Astrocyte of the cerebellum (primary cell): ENCODE measurements at regions not wholly inside any gene's neighbourhood (a gene's known extent, or its start where the extent isn't known, plus 50 kb on each side); places are given as distances from the start of the nearest gene placed in this dataset.

Experiments
- DNase-seq: peaks from one replicate; pipeline ENCODE4 v3.0.0-alpha.2; 2011; ENCODE audit warnings: low read depth
- H3K4me3 ChIP-seq: 2 replicates; pipeline ENCODE4 v1.5.1; 2011; ENCODE audit warnings: mild to moderate bottlenecking, low read depth, low read length, moderate library complexity
- in situ Hi-C: cut with HindIII; loops from 2 replicates; pipeline ENCODE4 v1.10.0; 2017; ENCODE audit warnings: low sequenced_read_pairs
- TF ChIP-seq, protein P1 (sequence below): IDR thresholded peaks from 2 replicates; pipeline ENCODE4 v1.5.1; 2012; ENCODE audit warnings: low read length, low read depth, moderate library complexity, mild to moderate bottlenecking; ENCODE audit errors: missing control alignments

GRCh38 chr3:168591587-168591986 is 495.9 kb upstream of the GOLIM4 start:
- DNase-seq = no peak
- in situ Hi-C loops = no loop called here
- TF ChIP-seq, protein P1, sequence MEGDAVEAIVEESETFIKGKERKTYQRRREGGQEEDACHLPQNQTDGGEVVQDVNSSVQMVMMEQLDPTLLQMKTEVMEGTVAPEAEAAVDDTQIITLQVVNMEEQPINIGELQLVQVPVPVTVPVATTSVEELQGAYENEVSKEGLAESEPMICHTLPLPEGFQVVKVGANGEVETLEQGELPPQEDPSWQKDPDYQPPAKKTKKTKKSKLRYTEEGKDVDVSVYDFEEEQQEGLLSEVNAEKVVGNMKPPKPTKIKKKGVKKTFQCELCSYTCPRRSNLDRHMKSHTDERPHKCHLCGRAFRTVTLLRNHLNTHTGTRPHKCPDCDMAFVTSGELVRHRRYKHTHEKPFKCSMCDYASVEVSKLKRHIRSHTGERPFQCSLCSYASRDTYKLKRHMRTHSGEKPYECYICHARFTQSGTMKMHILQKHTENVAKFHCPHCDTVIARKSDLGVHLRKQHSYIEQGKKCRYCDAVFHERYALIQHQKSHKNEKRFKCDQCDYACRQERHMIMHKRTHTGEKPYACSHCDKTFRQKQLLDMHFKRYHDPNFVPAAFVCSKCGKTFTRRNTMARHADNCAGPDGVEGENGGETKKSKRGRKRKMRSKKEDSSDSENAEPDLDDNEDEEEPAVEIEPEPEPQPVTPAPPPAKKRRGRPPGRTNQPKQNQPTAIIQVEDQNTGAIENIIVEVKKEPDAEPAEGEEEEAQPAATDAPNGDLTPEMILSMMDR = no peak
- H3K4me3 ChIP-seq = no peak overlapping the region

GRCh38 chr3:168589376-168589775 is 493.7 kb upstream of the GOLIM4 start:
- TF ChIP-seq, protein P1 = no peak
- DNase-seq = no peak
- in situ Hi-C loops = no loop called here
- H3K4me3 ChIP-seq = no peak overlapping the region

- no peak overlapping the region for H3K4me3 ChIP-seq
- DNase-seq = no peak
- TF ChIP-seq, protein P1 = no peak
- in situ Hi-C loops = no loop called here
Measured at GRCh38 chr3:168585544-168585943, 489.8 kb upstream of the GOLIM4 start.

DNA sequence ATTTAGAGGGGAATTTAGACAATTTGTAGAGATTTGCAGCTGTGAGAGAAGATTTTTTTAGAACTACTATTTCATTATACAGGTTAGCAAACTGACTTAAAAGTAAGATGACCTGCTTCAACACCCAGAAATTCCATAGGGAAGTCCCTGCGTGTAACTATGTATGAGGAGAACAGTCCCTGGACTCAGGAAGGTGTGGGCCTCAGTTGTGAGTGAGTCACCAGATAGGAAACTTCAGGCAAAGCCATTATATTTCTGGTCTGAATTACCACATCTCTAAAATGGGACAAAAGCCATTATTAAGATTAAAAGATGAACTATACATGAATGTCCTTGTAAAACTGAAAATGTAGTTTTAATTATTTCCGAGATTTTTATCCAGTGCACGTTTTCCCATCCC is 488.3 kb upstream of the GOLIM4 start:
- DNase-seq = no peak

DNA sequence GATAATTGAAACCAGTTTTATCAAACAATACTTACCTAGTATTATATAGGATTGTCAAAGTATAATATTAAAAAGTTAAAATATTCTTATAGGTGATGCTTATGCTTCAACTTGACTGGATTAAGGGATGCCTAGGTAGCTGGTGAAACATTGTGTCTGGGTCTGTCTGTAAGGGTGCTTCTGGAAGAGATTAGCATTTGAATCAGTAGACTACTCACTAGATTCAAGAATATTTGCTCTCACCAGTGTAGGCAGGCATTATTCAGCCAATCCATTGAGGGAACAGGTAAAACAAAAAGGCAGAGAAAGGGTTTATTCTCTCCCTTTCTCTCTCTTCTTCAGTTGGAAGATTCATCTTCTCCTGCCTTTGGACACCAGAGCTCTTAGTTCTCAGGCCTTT is 486.8 kb upstream of the GOLIM4 start:
- TF ChIP-seq, protein P1 = no peak
- H3K4me3 ChIP-seq = no peak overlapping the region
- in situ Hi-C loops = no loop called here
- DNase-seq = no peak

More for the DNA sequence above, 488.3 kb upstream of the GOLIM4 start:
- TF ChIP-seq, protein P1 = no peak
- in situ Hi-C loops = no loop called here
- H3K4me3 ChIP-seq = no peak overlapping the region

- no peak for DNase-seq
- in situ Hi-C loops = no loop called here
- TF ChIP-seq, protein P1 = no peak
- no peak overlapping the region for H3K4me3 ChIP-seq
Measured at GRCh38 chr3:168581771-168582225, 486.1 kb upstream of the GOLIM4 start.

DNA sequence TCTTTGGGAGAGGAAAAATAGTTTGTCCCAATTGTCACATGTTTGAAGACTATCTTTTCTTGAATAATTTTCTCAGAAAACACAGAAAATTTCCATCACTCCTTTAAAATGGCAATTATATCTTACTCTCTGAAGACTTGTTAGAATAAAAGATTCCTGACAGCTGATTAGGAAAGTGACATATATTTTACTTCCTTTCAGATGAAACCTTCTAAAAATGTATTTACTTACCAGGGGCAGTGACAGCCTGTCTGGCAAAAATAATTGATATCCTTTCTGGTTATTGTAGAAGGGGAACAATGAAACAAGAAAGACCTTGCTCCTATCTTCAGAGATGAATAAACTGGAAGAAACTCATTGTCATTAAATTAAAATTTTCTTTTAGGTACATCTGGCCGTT is 483.3 kb upstream of the GOLIM4 start:
- TF ChIP-seq, protein P1 = no peak
- in situ Hi-C loops = no loop called here
- H3K4me3 ChIP-seq = no peak overlapping the region
- no peak for DNase-seq
